GM06990 (cell line): ENCODE measurements at regions not wholly inside any gene's neighbourhood (a gene's known extent, or its start where the extent isn't known, plus 50 kb on each side); places are given as distances from the start of the nearest gene placed in this dataset.

Experiments
- DNase-seq: peaks from one replicate; pipeline ENCODE4 v3.0.0-alpha.2; 2011; ENCODE audit not compliant: insufficient read length; ENCODE audit errors: extremely low read depth
- H3K27me3 ChIP-seq: replicated peaks from 2 replicates; pipeline ENCODE4 v1.6.0; 2011; ENCODE audit warnings: low read length; ENCODE audit not compliant: control insufficient read depth, insufficient read depth
- H3K36me3 ChIP-seq: 2 replicates; pipeline ENCODE4 v1.5.1; 2011; ENCODE audit warnings: low read length; ENCODE audit not compliant: control insufficient read depth, insufficient read depth
- H3K4me3 ChIP-seq: replicated peaks from 2 replicates; pipeline ENCODE4 v1.5.1; 2011; ENCODE audit warnings: low read depth, mild to moderate bottlenecking, control low read depth, low read length
- CTCF ChIP-seq: IDR thresholded peaks from 2 replicates; pipeline ENCODE4 v1.5.1; 2011; ENCODE audit warnings: low read length, control low read depth, mild to moderate bottlenecking, inconsistent platforms; ENCODE audit not compliant: insufficient read depth, poor library complexity, severe bottlenecking

- Histone ChIP-seq H3K27me3 (no peaks in the 10 kb centered on the region), H3K36me3 (no peaks in the 10 kb centered on the region), H3K4me3 (no peak overlapping the region)
- no peak for DNase-seq
- TF ChIP-seq CTCF, result no peak
Observed at GRCh38 chr3:194000100-194000499, 135.8 kb upstream of the HES1 start.

- no peak overlapping the region for H3K4me3 ChIP-seq
- no peaks in the 10 kb centered on the region for H3K36me3 ChIP-seq
- H3K27me3 ChIP-seq, result no peaks in the 10 kb centered on the region
- no peak for DNase-seq
- TF ChIP-seq CTCF, result no peak
Observed at GRCh38 chr3:194000712-194001111, 135.2 kb upstream of the HES1 start.

- H3K27me3 ChIP-seq, result no peaks in the 10 kb centered on the region
- DNase-seq, result no peak
- H3K36me3 ChIP-seq, result no peaks in the 10 kb centered on the region
- no peak overlapping the region for H3K4me3 ChIP-seq
- TF ChIP-seq CTCF, result no peak
Observed at GRCh38 chr3:194001728-194002459, 134.1 kb upstream of the HES1 start.

- Histone ChIP-seq H3K4me3 (peak overlapping the region; percentile 49), H3K27me3 (no peaks in the 10 kb centered on the region), H3K36me3 (no peaks in the 10 kb centered on the region)
- peak; percentile 82 for DNase-seq
- no peak for TF ChIP-seq CTCF
Observed at GRCh38 chr3:194003114-194004057, 132.6 kb upstream of the HES1 start.

- no peak for DNase-seq
- TF ChIP-seq CTCF, result no peak
- H3K36me3 ChIP-seq, result no peaks in the 10 kb centered on the region
Observed at GRCh38 chr3:194005930-194006501, 129.9 kb upstream of the HES1 start.

More at GRCh38 chr3:194005930-194006501, 129.9 kb upstream of the HES1 start:
- Histone ChIP-seq H3K27me3 (no peaks in the 10 kb centered on the region), H3K4me3 (no peak overlapping the region)
